H1 (cell line): ENCODE measurements at regions not wholly inside any gene's neighbourhood (a gene's known extent, or its start where the extent isn't known, plus 50 kb on each side); places are given as distances from the start of the nearest gene placed in this dataset.

Source experiments
- CHD7 ChIP-seq: fragments of 300-600 bp; sonication (generic); IDR thresholded peaks from 2 replicates; pipeline ENCODE4 v1.7.1; 2012; ENCODE audit warnings: low read length, moderate library complexity, mild to moderate bottlenecking, inconsistent platforms; ENCODE audit not compliant: insufficient replicate concordance
- GABPA ChIP-seq: IDR thresholded peaks from 2 replicates; pipeline ENCODE4 v1.6.1; 2011; ENCODE audit warnings: mild to moderate bottlenecking, low read length, moderate library complexity, borderline replicate concordance; ENCODE audit not compliant: insufficient read depth
- RBBP5 ChIP-seq: IDR thresholded peaks from 2 replicates; pipeline ENCODE4 v1.7.1; 2012; ENCODE audit warnings: low read depth, mild to moderate bottlenecking, inconsistent platforms, low read length, moderate library complexity, borderline replicate concordance
- SIX5 ChIP-seq: IDR thresholded peaks from 2 replicates; pipeline ENCODE4 v1.6.1; 2011; ENCODE audit warnings: mild to moderate bottlenecking, low read depth, low read length

GRCh38 chr1:98081944-98082343 lies 161.1 kb upstream of the DPYD start (continued):
- TF ChIP-seq CHD7 (no peak), SIX5 (no peak), RBBP5 (no peak), GABPA (no peak)
